HG02588 (cell line): ENCODE measurements at regions not wholly inside any gene's neighbourhood (a gene's known extent, or its start where the extent isn't known, plus 50 kb on each side); places are given as distances from the start of the nearest gene placed in this dataset.

Experiments
- ATAC-seq: cut with Tn5 transposase; IDR thresholded peaks from one replicate; pipeline ENCODE4 v1.9.1; 2021; ENCODE audit warnings: mild to moderate bottlenecking, moderate library complexity; ENCODE audit not compliant: unreplicated experiment

DNA sequence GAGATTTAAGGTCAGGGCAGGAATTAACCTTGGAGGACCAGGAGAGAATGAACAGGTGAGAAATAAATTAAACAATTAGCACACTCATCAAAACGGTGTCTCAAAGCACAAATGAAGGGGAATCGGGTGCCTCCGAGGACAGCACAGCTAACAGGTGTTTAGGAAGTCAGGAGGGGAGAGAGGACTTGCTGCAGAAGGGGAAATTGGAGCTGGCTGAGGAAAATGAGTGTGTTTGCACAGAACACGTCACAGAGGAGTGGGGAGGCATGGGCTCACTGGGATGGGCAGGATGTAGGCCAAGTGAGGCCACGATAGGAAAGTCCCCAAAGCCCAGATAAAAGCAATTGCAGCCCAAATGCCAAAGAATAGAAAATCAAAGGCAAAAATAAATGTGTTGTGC, 121.7 kb downstream of the ZNF664 start:
- no peak for ATAC-seq

DNA sequence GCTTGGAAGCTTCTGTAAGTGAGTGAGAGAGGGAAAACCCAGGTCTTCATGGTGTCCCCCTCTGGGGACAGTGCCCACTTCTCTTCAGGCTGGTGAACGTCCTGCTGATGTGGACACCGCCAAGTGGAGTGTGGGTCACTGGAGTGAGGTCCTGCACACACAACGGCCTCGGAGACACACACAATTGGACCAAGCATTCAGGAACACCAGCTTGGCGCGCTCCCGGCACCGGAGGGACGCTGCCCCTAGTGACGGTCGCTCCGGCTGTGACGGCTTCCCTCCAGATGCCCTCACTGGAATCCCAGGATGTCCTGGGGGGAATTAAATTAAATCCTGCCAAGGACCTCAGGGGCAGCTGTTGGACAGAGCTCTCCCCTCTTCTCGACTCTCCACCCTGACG, 123.1 kb downstream of the ZNF664 start:
- ATAC-seq, result no peak

DNA sequence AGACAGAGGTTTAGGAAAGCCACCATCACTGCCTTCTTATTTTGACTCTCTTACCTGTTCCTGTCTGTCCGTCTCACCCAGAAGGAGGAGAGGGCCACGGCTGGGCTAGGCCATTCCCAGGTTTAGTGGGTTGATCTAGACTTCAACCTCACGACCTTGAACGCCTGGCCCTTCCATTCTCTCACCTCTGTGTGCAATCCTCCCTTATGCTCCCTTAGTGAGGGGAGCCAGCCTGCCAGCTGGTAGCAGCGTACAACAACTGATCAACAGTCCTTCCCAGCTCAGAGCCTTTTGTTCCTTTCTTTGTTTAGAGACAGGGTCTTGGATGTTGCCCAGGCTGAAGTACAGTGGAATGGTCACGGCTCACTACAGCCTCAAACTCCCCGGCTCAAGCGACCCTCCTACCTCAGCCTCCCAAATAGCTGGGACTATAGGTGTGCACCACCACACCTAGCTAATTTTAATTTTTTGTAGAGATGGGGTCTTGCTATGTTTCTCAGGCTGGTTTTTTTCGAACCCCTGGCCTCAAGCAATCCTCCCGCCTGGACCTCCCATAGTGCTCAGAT, 123.9 kb downstream of the ZNF664 start:
- ATAC-seq, result no peak

DNA sequence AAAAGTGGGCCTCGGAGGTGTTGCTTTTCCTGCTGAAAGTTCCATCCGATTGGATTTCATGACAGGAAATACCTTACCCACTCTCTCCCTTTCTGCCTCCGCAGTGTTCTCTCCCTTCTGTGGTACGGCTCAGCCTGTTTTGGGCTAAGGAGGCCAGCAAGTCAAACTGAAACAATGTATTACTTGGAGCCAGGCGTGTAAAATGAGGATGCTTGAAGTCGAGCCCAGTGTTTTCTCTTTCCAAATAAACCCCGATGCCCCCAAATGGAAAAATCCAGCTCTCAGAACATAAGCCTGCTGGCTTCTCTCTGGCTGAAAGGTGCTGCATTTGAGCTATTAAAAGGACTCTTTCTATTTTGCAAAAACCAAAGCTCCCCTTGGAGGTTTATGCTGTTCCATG, 124.7 kb downstream of the ZNF664 start:
- no peak for ATAC-seq

DNA sequence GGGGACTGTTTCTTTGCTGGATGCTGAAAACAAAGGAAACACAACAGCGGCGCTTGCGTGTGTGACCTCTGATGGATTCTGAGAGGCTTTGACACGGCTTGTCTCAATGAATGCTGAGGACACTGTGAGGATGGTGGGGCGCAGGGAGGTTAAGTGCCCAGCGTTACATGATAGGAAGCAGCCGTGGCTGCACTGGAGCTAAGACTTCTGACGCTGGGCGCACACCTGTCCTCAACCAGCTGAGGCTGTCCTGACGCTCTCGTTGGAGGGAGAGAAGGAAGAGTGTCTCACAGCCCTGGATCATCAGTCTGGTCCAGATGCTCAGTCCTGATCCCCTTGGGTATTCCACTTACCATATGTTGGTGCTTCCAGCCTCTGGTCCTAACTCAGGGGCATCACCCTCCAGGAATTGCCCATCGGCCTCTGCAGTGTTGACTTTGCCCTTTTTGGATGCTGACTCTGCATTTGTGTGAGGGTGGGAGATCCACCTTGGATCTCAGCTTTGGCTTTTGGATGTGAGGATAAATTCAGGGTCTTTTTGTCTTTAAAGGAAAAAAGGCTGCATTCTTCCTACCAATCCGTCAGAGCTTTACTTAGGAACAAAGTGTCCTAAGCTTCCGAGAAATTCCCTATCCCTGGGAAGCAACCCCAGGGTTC, 125.2 kb downstream of the ZNF664 start:
- ATAC-seq, result no peak

DNA sequence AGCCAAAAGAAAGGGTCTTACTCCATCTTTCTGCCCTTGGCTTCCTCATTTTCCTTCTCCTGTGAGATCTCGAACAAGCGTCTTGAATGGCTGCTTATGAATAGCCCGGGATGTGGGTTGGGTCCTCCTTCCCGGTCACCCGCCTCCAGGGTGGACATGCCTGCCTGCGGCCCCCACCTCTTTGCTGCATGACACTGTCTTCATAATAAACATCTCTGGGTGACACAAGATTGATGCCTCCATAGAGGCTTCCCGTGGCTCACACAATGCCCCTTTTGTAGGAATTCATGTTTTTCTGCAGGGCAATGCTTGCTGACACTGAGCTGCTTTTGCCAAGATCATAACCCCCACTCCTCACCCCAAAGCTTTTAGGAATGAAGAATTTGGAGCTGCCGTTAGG, 125.9 kb downstream of the ZNF664 start:
- no peak for ATAC-seq

DNA sequence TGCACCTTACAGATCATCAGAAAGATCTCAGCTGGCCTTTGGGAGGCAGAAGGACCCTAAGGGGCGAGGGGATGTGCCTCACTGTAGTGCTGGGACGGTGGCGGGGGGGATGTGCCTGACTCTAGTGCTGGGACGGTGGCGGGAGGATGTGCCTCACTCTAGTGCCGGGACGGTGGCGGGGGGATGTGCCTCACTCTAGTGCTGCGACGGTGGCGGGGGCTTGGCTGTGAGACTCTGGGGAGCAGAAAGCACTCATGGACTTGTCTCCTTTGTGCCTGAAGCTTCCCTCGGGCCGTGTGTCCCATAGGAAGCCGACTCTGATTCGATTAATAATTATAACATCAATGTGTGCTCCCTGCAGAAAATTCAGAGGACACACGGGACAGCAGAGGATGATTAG, 126.6 kb downstream of the ZNF664 start:
- no peak for ATAC-seq

DNA sequence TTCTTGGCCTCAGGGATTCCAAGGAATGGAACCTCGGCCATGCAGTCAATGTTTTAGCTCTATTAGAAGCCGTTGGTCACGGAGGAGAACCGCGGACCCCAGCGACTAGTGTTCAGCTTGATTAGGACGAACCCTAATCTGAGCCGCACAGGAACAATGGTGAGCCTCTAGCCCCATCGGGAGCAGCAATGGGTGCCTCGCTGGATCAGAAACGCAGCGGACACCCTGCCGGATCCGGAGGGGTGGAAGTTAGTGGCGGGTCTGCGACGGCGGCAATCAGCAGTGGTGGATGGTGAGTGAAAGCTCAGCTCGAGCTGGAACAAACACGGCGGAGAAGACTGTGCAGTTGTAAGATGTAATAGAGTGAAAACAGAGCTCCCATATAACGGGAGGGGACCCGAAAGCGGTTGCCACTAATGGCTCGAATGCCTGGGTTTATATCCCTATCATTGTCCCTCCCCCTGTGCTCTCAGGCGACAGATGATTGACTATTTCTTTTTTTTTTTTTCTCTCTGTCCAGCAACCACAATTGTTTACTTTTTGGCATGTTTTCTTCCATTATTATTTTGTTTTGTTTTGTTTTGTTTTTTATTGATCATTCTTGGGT, 127.7 kb downstream of the ZNF664 start:
- no peak for ATAC-seq

DNA sequence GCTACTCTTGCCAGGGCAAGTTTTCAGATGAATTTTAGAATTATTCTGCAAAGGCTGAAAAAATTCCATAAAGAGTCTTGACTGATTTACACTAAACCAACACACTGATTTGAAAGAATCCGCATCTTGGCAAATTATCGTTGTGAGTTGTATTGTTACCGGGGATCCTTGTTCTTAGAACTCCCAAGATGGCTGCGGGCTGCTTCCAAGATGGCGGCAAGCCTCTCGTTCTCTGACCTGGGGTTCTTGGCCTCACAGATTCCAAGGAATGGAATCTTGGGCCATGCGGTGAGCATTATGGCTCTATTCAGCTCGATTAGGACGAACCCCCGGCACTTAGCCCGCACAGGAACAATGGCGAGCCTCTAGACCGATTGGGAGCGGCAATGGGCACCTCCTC, 132.5 kb downstream of the ZNF664 start:
- no peak for ATAC-seq

DNA sequence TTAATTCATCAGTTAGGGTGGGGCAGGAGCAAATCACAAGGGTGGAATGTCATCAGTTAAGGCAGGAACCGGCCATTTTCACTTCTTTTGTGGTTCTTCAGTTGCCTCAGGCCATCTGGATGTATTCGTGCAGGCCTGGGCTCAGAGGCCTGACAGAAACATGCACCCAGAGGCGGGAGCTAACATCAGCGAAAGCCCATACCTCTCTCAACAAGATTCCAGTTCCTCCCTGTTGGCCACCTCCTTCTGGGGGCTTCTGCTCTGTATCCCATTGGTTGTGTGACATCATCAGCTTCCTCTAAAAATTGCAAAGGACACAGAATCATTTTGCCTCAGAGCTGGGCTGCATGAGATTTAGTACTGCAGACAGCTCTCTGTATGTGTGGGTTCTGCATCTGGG, 134.3 kb downstream of the ZNF664 start:
- no peak for ATAC-seq

DNA sequence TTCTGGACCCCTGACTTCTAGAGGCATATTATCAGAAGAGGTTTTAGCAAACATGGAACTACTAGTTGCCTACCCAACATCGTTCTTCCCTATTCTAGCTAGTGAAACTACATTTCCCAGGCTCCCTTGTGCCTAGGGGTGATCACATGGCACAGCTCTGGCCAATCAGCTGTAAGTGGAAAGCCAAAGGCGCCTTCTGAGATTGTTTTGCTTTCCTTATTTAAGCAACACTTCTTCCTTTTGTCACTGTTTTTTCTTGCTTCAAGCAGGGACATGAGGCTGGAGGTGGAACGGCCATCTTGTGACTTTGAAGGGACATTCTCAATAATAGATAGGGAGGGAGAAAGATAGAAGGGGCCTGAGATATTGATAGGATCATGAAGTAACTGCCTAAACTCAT, 136.7 kb downstream of the ZNF664 start:
- ATAC-seq, result no peak

DNA sequence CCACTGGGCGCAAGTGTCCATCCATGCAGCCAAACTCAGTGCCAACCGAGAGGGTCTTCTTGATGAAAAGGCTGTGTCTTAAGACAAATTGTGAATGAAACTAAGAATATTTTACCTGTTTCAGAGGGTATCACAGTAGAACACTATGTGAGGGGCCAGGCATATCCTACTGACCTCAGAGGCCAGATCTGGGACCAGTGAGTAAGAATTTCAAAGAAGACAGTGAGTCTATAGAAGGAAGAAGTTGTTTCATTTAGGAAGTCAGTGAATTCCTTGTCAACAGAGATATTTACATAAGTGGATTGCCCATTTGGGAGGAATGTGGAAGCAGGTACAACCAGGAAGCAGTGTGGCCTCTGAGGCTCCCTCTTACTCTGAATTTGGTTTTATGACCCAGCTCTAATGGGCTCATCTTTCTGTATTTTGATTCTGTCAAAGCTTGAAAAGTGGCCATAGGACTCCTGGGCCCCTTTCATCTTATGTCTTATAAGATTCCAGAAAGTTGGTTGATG, 137.4 kb downstream of the ZNF664 start:
- ATAC-seq, result no peak

DNA sequence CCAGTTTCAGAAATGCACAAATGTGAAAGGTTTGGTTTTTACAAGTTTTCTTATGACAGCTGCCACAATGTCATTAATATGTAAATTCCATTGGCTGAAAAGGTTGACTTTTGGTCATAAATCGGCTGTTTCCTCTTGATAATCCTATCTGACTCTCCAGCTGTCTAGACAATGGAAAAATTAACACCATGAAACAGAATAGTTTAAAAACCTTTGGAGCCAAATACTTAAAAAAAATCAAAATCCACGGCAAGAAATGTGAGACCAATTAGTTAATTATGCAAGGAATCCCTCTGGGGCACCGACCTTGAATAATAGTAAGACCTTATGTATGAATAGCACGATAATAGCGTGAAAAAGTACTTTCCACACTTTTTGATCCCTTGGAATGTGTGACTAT, 138.0 kb downstream of the ZNF664 start:
- no peak for ATAC-seq

DNA sequence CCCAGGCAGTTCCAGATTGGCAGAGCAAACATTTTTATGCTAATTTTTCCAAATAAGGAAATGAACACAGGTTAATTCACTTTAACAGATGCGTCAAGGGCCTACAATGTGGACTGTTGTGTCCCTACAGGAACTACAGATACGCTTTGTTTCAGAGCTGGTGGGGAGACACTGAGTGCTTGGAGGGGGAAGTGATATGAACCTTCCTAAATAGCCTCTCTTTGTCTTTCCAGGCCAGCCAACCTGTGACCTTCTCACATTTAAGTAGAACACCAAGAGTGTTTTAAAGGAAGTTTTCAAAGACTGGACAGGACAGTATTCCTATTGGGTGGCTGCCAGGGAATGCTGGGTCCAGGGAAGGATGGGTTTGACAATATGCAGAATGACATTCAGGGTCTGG, 141.3 kb downstream of the ZNF664 start:
- no peak for ATAC-seq

DNA sequence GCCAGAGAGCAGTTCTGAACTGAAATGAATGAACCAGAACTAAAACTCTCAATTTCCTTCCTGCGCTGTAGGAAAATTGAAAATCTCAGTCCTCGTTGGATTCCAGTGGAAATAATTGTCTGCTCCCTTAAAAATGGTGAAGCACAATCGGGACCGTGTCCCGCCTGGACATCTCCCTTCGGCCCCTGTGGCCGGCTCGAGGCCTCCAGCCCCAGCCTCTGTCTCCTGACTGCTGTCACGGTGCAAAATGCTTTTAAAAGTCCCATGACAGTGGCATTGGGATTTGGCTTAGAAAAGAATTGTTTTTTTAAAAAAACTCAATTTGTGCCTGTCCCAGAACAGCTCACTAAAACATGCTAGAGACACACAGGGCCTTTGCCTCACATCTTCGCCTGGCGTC, 142.5 kb downstream of the ZNF664 start:
- ATAC-seq, result no peak

DNA sequence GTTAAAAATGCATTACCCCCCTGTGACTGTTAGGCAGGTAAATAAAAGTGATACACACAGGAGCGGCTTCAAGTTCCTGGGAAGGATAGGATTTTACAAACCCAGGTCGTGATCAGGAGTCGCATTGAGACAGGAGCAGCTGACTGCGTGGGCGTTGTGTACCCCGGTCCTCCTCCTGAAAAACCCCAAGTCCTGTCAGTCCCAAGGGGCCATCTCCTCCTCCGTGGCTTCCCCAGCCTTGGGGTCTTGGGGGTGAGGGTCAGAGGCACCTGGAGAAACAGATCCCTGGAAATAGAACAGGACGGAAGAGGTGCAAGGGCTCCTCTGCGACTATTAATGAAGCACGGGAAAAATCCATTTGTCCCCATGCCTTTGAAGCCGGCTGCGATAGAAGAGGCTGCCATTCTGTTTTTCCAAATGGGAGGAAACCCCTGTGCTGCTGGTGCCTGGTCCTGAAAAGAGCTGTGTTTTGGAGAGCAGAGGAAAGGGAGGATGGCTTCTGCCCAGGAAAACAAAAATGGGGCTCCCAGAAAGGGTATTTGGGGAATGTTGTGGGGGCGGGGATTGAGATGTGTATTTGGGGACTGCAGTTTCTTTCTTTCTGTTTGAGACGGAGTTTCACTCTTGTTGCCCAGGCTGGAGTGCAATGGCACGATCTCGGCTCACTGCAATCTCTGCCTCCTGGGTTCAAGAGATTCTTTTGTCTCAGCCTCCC, 143.1 kb downstream of the ZNF664 start:
- no peak for ATAC-seq

DNA sequence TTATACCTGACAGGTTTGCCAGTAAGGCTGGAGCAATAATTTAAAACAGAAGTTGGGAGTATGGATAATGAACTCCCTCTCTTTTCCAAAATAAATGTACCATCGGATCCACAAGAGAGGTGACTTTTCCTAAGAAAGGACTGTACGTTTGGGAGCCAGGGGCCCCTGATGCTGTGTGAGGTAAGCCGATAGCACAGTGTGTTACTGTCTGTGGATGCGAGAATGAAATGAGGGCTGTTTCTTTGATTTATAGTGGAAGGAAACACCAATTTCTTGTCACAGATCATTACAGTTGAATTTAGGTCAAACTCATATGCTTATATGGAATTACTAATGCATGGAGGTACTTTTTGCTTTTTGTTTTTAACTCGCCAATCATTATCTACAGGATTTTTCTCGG, 147.7 kb downstream of the ZNF664 start:
- ATAC-seq, result no peak

DNA sequence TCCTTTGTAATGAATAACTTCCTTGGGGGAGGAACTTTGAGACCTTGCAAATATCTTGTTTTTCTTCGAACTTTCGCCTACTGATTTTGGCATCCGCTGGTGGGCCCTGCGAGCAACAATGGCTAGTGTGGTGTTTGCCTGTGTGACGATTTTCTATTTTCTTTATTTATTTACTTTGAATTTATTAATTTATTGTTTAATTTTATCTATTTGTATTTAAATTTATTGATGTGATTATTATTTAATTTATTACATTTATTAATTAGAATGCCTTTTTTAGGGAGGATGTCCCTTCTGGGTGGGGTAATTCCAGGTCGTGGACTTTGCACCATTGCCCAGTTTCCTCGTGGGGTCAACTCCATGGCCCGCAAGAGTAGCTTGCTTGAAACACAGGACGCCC, 149.7 kb downstream of the ZNF664 start:
- no peak for ATAC-seq

DNA sequence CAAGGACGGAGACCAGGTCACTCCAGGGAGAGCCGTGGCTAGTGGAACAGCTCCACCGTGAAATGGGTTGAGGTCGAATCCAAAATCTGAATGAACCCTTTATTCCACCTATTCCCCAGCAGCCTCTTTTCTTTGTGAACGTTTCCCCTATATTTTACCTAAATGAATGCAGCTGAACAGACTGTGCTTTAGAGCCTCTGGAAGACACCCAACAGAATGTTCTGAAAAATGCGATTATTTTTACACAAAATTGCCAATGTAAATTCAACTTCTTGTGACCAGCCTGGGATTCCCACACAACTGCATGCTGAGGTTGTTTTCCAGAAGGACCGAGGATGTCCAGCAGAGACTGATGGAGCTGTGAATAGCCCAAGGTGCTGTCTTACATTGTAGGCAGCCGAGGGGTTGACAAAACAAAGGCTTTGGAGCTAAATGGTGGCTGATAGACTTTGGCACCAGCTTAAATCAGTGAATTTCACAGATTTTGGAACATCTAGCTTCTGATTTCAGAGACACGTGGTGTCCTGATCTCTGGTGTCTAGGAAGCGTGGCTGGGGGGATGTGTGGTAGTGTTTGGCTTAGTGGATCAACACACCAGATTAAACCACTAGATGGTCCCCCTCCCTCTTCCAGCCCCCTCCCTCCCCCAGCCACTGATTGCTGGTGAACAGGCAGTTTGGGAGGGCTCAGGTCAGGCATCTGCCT, 150.4 kb downstream of the ZNF664 start:
- ATAC-seq, result no peak

DNA sequence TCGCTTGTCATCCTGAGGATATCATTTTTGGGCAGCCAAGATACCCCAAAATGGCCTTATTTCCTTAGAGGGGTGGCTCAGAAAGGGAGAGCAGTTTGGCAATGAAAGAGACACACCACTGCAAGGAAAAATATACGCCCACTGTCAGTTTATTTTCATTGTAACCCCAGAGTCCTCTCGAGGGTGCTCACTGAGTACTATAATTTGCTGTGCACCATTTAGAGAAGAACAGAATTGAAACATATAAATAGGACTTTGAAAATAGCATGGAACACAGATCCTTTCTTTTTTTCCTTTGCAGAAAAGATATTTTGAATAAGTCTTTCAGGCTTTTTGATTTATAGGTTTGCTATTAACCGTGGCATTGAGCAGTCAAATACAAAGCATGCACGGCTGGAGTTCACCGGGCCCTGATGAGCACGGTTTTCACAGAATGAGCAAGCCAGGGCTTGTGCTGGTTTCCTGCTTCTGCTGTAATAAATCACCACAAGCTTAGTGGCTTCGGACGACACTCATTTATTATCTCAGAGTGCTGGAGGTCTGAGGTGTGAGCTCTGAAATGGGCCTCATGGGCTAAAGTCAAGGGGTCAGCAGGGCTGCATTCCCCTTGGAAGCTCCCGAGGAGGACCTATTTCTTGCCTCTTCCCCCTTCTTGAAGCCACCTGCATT, 152.3 kb downstream of the ZNF664 start:
- ATAC-seq, result no peak
